Heart right ventricle (tissue), 16 donors: ENCODE measurements at regions not wholly inside any gene's neighbourhood (a gene's known extent, or its start where the extent isn't known, plus 50 kb on each side); places are given as distances from the start of the nearest gene placed in this dataset.

Experiments
- ATAC-seq, 8 donors: fragments of 200-7000 bp; cut with Tn5 transposase; one replicate each; pipeline ENCODE4 v1.9.1; 2020; ENCODE audit warnings: mild to moderate bottlenecking in 8 of 8, moderate library complexity in 8 of 8, moderate number of reproducible peaks in 1 of 8
- DNase-seq, 2 donors: peaks; one replicate each; pipeline ENCODE4 v3.0.0-alpha.2; 2020
- H3K27ac ChIP-seq, 10 donors: fragments of 200-600 bp; sonication (generic) in 2 of 10; one replicate each; pipeline versions ENCODE4 v1.5.0 to v1.8.0; 2020 to 2022; ENCODE audit warnings: mild to moderate bottlenecking in 3 of 10
- H3K27me3 ChIP-seq, 7 donors: fragments of 200-600 bp; one replicate each; pipeline ENCODE4 v1.8.0; 2021 to 2022; ENCODE audit warnings: mild to moderate bottlenecking in 2 of 7
- H3K36me3 ChIP-seq, 9 donors: fragments of 200-600 bp; sonication (generic) in 1 of 9; one replicate each; pipeline versions ENCODE4 v1.5.0 to v1.8.0; 2020 to 2022; ENCODE audit warnings: mild to moderate bottlenecking in 2 of 9
- H3K4me1 ChIP-seq, 9 donors: fragments of 200-600 bp; sonication (generic) in 1 of 9; one replicate each; pipeline versions ENCODE4 v1.5.0 to v1.8.0; 2020 to 2022; ENCODE audit warnings: mild to moderate bottlenecking in 4 of 9
- H3K4me3 ChIP-seq, 10 donors: fragments of 200-600 bp; sonication (generic) in 2 of 10; one replicate each; pipeline versions ENCODE4 v1.5.0 to v1.8.0; 2020 to 2022; ENCODE audit warnings: mild to moderate bottlenecking in 7 of 10, moderate library complexity in 2 of 10
- H3K9me3 ChIP-seq, 11 donors: fragments of 200-600 bp in 10 of 11; sonication (generic) in 2 of 11; one replicate each; pipeline versions ENCODE4 v1.5.0 to v1.8.0; 2013 to 2022; ENCODE audit warnings: mild to moderate bottlenecking in 2 of 11, control low read depth in 1 of 11, moderate library complexity in 1 of 11
- CTCF ChIP-seq, 9 donors: fragments of 200-600 bp; sonication (generic) in 2 of 9; IDR thresholded peaks; one replicate each; pipeline versions ENCODE4 v1.5.0 to v1.8.0; 2021 to 2022; ENCODE audit warnings: antibody characterized with exemption in 9 of 9, mild to moderate bottlenecking in 5 of 9, moderate library complexity in 1 of 9
- WGBS, 2 donors: extraction: QIAGEN DNeasy Blood & Tissue Kit; methylation state at CpG; one replicate each; pipeline ENCODE4 v1.1.7; 2013; ENCODE audit warnings: inconsistent platforms in 1 of 2; 5-methylcytosine and 5-hydroxymethylcytosine counted together
- intact Hi-C, 10 donors: fragments of 100-400 bp; cut with DNase I; formaldehyde crosslinking; loops; one replicate each; pipeline versions ENCODE4 v1.11.1 to v1.14.2; 2022
- donor health status: Arrhythmogenic right ventricular cardiomyopathy.
- donor health status: ischemic (EF 13 %, LVEDD 7.1; RV severe dilation, severe dysfunction).
- donor health status: healthy with polysubstance abuse.
- donor health status: DM: no; HTN: yes; CAD: no.
- donor health status: DM: no; HTN: no; CAD: no.
- donor health status: ischemic (EF 25% LVEDD 6.9; RV normal size, moderate dysfunction).
- donor health status: ischemic (EF 25% LVEDD 5.7; RV mildly dilated, moderate dysfunction).
- donor health status: healthy.
- donor health status: DM: yes; HTN: yes; CAD: no.
- donor health status: Ischemic cardiomyopathy.
- donor health status: ischemic (EF 35%, LVEDD 5.7; RV mildly dilated, moderate dysfunction).
- donor health status: nonischemic (EF 11% LVEDD 7.7; RV severe dilation, severe dysfunction).
- donor health status: DM: yes; HTN: yes; CAD: no.
- donor health status: PGD.
- donor health status: ischemic (EF 29% LVEDD 5.4; RV normal size, mild dysfunction).
- donor health status: nonischemic (EF 23%, LVEDD 6.1; RV moderate dilation, normal function).

DNA sequence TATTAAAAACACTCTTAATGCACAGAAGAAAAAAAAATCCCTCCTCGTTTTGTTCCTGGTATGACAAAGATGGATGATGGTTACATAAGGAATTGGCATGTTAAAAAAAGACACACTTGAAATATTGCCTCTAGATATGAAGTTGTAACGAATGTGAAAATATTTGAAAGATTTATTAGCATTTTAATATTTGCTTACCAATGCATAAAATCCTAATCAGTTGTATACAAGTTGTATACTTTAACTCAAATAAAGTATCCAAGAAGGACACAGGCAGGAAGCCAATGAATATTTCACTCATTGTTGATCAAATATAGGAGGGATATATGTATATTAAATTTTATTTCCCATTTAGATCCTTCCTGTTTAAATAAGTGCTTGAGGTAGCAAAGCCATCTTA lies 850.8 kb upstream of the RBFOX1 start:
- peaks cover 0 to 11% (median 0%) of the 10 kb centered on the region in 11 donors for H3K9me3 ChIP-seq
- no peaks in the 10 kb centered on the region for H3K4me1 ChIP-seq
- intact Hi-C loops: no loop called here
- TF ChIP-seq CTCF (IDR thresholded peaks at IDR 0.05): no peak
- ATAC-seq (no peak), DNase-seq (no peak)
- no peaks in the 10 kb centered on the region for H3K36me3 ChIP-seq
- H3K27ac ChIP-seq: no peak overlapping the region
- 37 to 46% methylated on average over 2 of the region's 2 CpGs for WGBS, 2 donors
- H3K4me3 ChIP-seq: no peak overlapping the region
- H3K27me3 ChIP-seq: peaks cover 0 to 62% (median 33%) of the 10 kb centered on the region in 7 donors

- Histone ChIP-seq H3K27ac (no peak overlapping the region), H3K9me3 (peaks cover 0 to 7% (median 0%) of the 10 kb centered on the region in 11 donors), H3K4me3 (no peak overlapping the region), H3K27me3 (no peaks in the 10 kb centered on the region), H3K4me1 (no peaks in the 10 kb centered on the region), H3K36me3 (no peaks in the 10 kb centered on the region)
- 79% methylated on average over 5 of the region's 5 CpGs for WGBS, 2 donors
- TF ChIP-seq CTCF (IDR thresholded peaks at IDR 0.05): no peak
- ATAC-seq: no peak
- DNase-seq: no peak
- intact Hi-C loops: no loop called here
Measured at GRCh38 chr16:6453742-6454141, 878.9 kb upstream of the RBFOX1 start.

- ATAC-seq (no peak), DNase-seq (no peak)
- H3K4me3 ChIP-seq: no peak overlapping the region
- H3K36me3 ChIP-seq: no peaks in the 10 kb centered on the region
- H3K27ac ChIP-seq: no peak overlapping the region
- H3K27me3 ChIP-seq: no peaks in the 10 kb centered on the region
- no peak for TF ChIP-seq CTCF (IDR thresholded peaks at IDR 0.05)
- 87 to 89% methylated on average over 17 of the region's 17 CpGs for WGBS, 2 donors
- no peaks in the 10 kb centered on the region for H3K4me1 ChIP-seq
- peaks cover 0 to 5% (median 0%) of the 10 kb centered on the region in 11 donors for H3K9me3 ChIP-seq
- intact Hi-C loops: no loop called here
Measured at GRCh38 chr16:6447021-6447790, 885.4 kb upstream of the RBFOX1 start.

- Histone ChIP-seq H3K9me3 (peaks cover 0 to 5% (median 0%) of the 10 kb centered on the region in 11 donors), H3K27ac (no peak overlapping the region), H3K4me3 (no peak overlapping the region), H3K4me1 (no peaks in the 10 kb centered on the region), H3K36me3 (no peaks in the 10 kb centered on the region), H3K27me3 (no peaks in the 10 kb centered on the region)
- DNase-seq (no peak), ATAC-seq (no peak)
- TF ChIP-seq CTCF (IDR thresholded peaks at IDR 0.05): no peak
- 82 to 84% methylated on average over 1 of the region's 1 CpG for WGBS, 2 donors
- intact Hi-C loops: no loop called here
Measured at GRCh38 chr16:6446370-6446769, 886.3 kb upstream of the RBFOX1 start.
